ENCODE measurements at regions not wholly inside any gene's neighbourhood (a gene's known extent, or its start where the extent isn't known, plus 50 kb on each side); places are given as distances from the start of the nearest gene placed in this dataset.
"Not testable (repeated sequence)": the region's sequence is repeated elsewhere in the genome, so short reads cannot be mapped to it uniquely, and the experiment has no call there.

DNA sequence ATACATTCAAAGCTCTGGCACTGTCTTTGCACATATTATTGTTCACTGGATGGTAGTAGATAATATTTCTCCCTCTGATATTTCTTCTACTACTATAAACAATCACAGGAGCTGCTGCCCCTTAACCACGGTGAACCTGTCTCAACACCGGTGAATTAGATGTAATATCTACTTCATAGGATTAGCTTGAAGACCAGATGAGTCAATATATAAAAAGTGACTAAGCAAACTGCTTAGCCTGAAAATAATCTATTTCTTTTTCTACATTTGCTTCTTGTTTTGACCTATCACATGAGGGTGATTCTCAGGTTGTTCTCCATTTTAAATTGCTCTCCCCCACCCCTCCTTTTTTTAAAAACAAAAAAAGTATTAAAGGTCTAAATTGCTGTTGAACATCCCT is 645.5 kb downstream of the ANKRD50 start:
- Histone ChIP-seq H3K9me3 (ENCODE audit: control insufficient read depth in 2 of 3, low read length in 3 of 3) (peaks cover 0 to 7% (median 0%) of the 10 kb centered on the region in 3 experiments), H3K27ac (ENCODE audit: low read depth, low read length) (no peak overlapping the region), H3K4me1 (ENCODE audit: control insufficient read depth in 2 of 2, insufficient read depth in 2 of 2, low read length in 2 of 2) (no peaks in the 10 kb centered on the region), H3K27me3 (ENCODE audit: control insufficient read depth in 2 of 2, insufficient read depth in 2 of 2, low read length in 2 of 2) (no peaks in the 10 kb centered on the region), H3K4me3 (ENCODE audit: low read length) (no peak overlapping the region), H3K36me3 (ENCODE audit: control insufficient read depth in 2 of 3, insufficient read depth in 3 of 3, low read length in 3 of 3) (no peaks in the 10 kb centered on the region)
- Mint-ChIP-seq H3K27ac (no peak overlapping the region), H3K27me3 (no peaks in the 10 kb centered on the region), H3K36me3 (peaks cover 0 to 8% (median 0%) of the 10 kb centered on the region in 5 donors), H3K9me3 (peaks cover 9 to 32% (median 21%) of the 10 kb centered on the region in 11 donors), H3K4me3 (no peak overlapping the region), H3K4me1 (no peaks in the 10 kb centered on the region)
- no peak for ATAC-seq
- ChIA-PET CTCF (no interaction called here), POLR2A (no interaction called here)
- no peak for DNase-seq
- intact Hi-C loops (cut with micrococcal nuclease): no loop called here

DNA sequence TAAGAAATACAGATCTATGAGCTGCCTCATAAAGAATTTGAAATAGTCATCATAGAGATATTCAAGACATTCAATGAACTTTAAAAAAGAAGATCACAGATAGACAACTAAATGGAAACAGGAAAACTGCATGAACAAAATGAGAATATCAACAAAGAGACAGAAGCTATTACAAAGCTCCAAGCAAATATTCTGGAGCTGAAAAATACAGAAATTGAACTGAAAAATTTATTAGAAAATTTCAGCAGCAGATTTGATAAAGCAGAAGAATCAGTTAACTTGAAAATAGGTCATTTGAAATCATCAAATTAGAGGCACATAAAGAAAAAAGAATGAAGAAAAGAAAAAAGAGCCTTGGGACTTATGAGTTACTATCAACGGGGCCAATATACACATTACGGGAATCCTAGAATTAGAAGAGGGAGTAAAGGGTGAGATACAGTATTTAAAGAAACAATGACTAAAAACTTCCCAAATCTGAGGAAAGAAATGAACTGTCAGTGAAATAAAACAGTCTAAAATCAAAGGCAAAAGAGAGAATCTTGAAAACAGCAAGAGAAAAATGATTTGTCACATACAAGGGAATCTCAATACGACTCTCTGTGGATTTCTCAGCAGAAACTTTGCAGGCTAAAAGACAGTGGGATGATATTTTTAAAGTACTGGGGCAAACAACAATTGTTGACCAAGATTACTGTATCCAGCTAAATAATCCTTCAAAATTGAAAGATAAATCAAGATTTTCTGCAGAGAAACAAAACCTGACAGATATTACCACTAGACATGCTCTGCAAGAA is 641.6 kb downstream of the ANKRD50 start:
- intact Hi-C loops (cut with micrococcal nuclease): no loop called here
- ChIA-PET CTCF (no interaction called here), POLR2A (no interaction called here)
- Histone ChIP-seq H3K36me3 (ENCODE audit: control insufficient read depth in 2 of 3, insufficient read depth in 3 of 3, low read length in 3 of 3) (no peaks in the 10 kb centered on the region), H3K4me1 (ENCODE audit: control insufficient read depth in 2 of 2, insufficient read depth in 2 of 2, low read length in 2 of 2) (no peaks in the 10 kb centered on the region), H3K27ac (ENCODE audit: low read depth, low read length) (no peak overlapping the region), H3K9me3 (ENCODE audit: control insufficient read depth in 2 of 3, low read length in 3 of 3) (peaks cover 0 to 13% (median 0%) of the 10 kb centered on the region in 3 experiments), H3K4me3 (ENCODE audit: low read length) (no peak overlapping the region), H3K27me3 (ENCODE audit: control insufficient read depth in 2 of 2, insufficient read depth in 2 of 2, low read length in 2 of 2) (no peaks in the 10 kb centered on the region)
- DNase-seq: no peak
- H3K27me3 Mint-ChIP-seq: no peaks in the 10 kb centered on the region
- H3K36me3 Mint-ChIP-seq: peaks cover 0 to 8% (median 0%) of the 10 kb centered on the region in 5 donors
- H3K4me1 Mint-ChIP-seq: peaks cover 0 to 2% (median 0%) of the 10 kb centered on the region in 7 donors
- H3K4me3 Mint-ChIP-seq: no peak overlapping the region
- ATAC-seq: no peak
- H3K9me3 Mint-ChIP-seq: peaks cover 11 to 53% (median 27%) of the 10 kb centered on the region in 11 donors
- no peak overlapping the region for H3K27ac Mint-ChIP-seq

DNA sequence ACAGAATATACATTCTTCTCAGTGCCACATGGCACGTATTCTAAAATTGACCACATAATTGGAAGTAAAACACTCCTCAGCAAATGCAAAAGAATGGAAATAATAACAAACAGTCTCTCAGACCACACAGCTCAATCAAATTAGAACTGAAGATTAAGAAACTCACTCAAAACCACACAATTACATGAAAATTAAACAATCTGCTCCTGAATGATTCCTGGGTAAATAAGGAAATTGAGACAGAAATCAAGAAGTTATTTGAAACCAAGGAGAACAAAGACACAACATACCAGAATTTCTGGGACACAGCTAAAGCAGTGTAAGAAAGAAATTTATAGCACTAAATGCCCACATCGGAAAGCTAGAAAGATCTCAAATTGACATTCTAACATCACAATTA is 637.3 kb downstream of the ANKRD50 start:
- ATAC-seq; H3K4me3 Mint-ChIP-seq; CTCF ChIA-PET; H3K4me1 Mint-ChIP-seq; H3K36me3 ChIP-seq (ENCODE audit: control insufficient read depth in 2 of 3, insufficient read depth in 3 of 3, low read length in 3 of 3); H3K27ac ChIP-seq (ENCODE audit: low read depth, low read length); H3K27me3 ChIP-seq (ENCODE audit: control insufficient read depth in 2 of 2, insufficient read depth in 2 of 2, low read length in 2 of 2); intact Hi-C loops (cut with micrococcal nuclease); H3K27ac Mint-ChIP-seq; POLR2A ChIA-PET; H3K4me3 ChIP-seq (ENCODE audit: low read length); H3K27me3 Mint-ChIP-seq; H3K4me1 ChIP-seq (ENCODE audit: control insufficient read depth in 2 of 2, insufficient read depth in 2 of 2, low read length in 2 of 2); H3K36me3 Mint-ChIP-seq; DNase-seq: not testable (repeated sequence)
- H3K9me3 ChIP-seq (ENCODE audit: control insufficient read depth in 2 of 3, low read length in 3 of 3): peaks cover 0 to 11% (median 0%) of the 10 kb centered on the region in 3 experiments
- peaks cover 9 to 49% (median 27%) of the 10 kb centered on the region in 11 donors for H3K9me3 Mint-ChIP-seq

DNA sequence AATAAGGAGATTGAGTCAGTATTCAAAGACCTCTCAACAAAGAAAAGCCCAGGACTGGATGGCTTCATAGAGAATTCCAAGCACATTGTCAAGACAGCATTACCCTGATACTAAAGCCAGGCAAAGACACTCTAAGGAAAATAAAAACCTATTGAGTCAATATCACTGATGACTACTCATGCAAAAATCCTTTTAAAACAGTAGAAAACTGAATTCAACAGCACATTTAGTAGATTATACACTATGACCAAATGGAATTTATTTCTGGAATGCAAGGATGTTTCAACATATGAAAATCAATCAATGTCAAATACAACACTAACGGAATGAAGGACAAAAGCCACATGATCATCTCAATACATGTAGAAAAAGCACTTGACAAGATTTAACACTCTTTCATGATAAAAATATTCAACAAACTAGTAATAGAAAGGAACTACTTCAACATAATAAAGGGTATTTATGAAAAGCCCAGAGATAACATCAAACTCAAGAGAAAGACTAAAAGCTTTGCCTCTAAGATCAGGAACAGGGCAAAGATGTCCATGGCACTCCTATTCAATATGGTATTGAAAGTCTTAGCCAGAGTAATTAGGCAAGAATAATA is 633.3 kb downstream of the ANKRD50 start:
- no peaks in the 10 kb centered on the region for H3K36me3 ChIP-seq (ENCODE audit: control insufficient read depth in 2 of 3, insufficient read depth in 3 of 3, low read length in 3 of 3)
- H3K27me3 ChIP-seq (ENCODE audit: control insufficient read depth in 2 of 2, insufficient read depth in 2 of 2, low read length in 2 of 2): no peaks in the 10 kb centered on the region
- H3K4me1 Mint-ChIP-seq: peaks cover 0 to 2% (median 0%) of the 10 kb centered on the region in 7 donors
- no peak overlapping the region for H3K4me3 Mint-ChIP-seq
- intact Hi-C loops (cut with micrococcal nuclease): no loop called here
- no peak overlapping the region for H3K4me3 ChIP-seq (ENCODE audit: low read length)
- no peak overlapping the region for H3K27ac Mint-ChIP-seq
- H3K9me3 ChIP-seq (ENCODE audit: control insufficient read depth in 2 of 3, low read length in 3 of 3): no peaks in the 10 kb centered on the region
- no peaks in the 10 kb centered on the region for H3K4me1 ChIP-seq (ENCODE audit: control insufficient read depth in 2 of 2, insufficient read depth in 2 of 2, low read length in 2 of 2)
- no peaks in the 10 kb centered on the region for H3K36me3 Mint-ChIP-seq
- peaks cover 4 to 39% (median 11%) of the 10 kb centered on the region in 11 donors for H3K9me3 Mint-ChIP-seq
- ChIA-PET CTCF (no interaction called here), POLR2A (no interaction called here)
- DNase-seq (no peak), ATAC-seq (no peak)
- no peaks in the 10 kb centered on the region for H3K27me3 Mint-ChIP-seq
- no peak overlapping the region for H3K27ac ChIP-seq (ENCODE audit: low read depth, low read length)

DNA sequence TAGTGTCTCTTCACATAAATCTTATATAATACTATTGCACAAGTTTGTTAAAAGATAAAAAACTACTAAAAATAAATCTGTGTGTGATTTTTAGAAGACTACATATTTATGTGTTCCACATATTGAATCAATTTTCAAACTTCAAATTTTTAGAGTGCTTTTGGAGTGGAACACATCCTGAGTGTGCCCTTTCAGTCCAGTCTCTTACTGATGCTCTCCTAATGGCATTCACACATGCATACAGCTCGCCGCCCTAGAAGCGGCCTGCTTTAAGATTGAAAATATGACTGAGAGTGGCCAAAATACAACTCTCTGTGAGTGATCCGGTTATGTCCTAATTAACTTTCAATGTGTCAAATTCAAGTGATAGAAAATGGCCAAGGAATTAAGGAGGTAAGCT is 628.8 kb downstream of the ANKRD50 start:
- Mint-ChIP-seq H3K27me3 (no peaks in the 10 kb centered on the region), H3K36me3 (no peaks in the 10 kb centered on the region), H3K9me3 (peaks cover 0 to 25% (median 4%) of the 10 kb centered on the region in 11 donors), H3K4me3 (no peak overlapping the region), H3K27ac (no peak overlapping the region), H3K4me1 (no peaks in the 10 kb centered on the region)
- H3K9me3 ChIP-seq (ENCODE audit: control insufficient read depth in 2 of 3, low read length in 3 of 3): no peaks in the 10 kb centered on the region
- no peak for ATAC-seq
- no peak for DNase-seq
- intact Hi-C loops (cut with micrococcal nuclease): no loop called here
- POLR2A ChIA-PET: no interaction called here
- H3K4me1 ChIP-seq (ENCODE audit: control insufficient read depth in 2 of 2, insufficient read depth in 2 of 2, low read length in 2 of 2): no peaks in the 10 kb centered on the region
- CTCF ChIA-PET: no interaction called here
- H3K4me3 ChIP-seq (ENCODE audit: low read length): no peak overlapping the region
- H3K27ac ChIP-seq (ENCODE audit: low read depth, low read length): no peak overlapping the region
- no peaks in the 10 kb centered on the region for H3K36me3 ChIP-seq (ENCODE audit: control insufficient read depth in 2 of 3, insufficient read depth in 3 of 3, low read length in 3 of 3)
- H3K27me3 ChIP-seq (ENCODE audit: control insufficient read depth in 2 of 2, insufficient read depth in 2 of 2, low read length in 2 of 2): no peaks in the 10 kb centered on the region

DNA sequence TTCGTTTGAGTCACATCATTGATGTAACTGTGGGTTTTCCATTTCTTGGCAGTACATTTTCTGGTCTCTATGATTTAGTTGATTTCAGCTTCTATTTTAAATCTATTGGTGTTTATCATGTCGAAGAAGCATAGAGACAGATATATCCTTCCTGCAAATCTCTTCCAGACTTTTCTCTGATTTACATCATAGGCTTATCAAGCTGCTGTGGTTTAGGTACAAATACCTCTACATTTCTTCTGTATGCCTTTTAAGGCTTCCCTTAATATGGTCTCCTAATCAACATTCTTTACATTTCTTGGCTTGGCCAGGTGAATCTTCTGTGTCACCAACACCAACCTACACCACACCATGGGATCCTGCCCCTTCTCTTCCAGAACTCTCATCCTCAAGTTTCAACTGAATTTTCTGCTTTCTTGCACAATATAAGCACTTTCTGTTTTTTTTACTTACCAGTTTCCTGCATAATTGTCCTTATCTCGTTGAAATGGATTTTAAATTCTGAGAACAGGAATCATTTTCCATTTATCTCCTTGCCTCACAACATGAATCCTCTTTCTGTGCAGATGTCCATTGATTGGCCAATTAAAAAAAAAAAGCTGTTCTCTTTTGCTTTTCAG is 626.9 kb downstream of the ANKRD50 start:
- Histone ChIP-seq H3K9me3 (ENCODE audit: control insufficient read depth in 2 of 3, low read length in 3 of 3) (no peaks in the 10 kb centered on the region), H3K27ac (ENCODE audit: low read depth, low read length) (no peak overlapping the region), H3K36me3 (ENCODE audit: control insufficient read depth in 2 of 3, insufficient read depth in 3 of 3, low read length in 3 of 3) (no peaks in the 10 kb centered on the region), H3K4me3 (ENCODE audit: low read length) (no peak overlapping the region), H3K27me3 (ENCODE audit: control insufficient read depth in 2 of 2, insufficient read depth in 2 of 2, low read length in 2 of 2) (no peaks in the 10 kb centered on the region), H3K4me1 (ENCODE audit: control insufficient read depth in 2 of 2, insufficient read depth in 2 of 2, low read length in 2 of 2) (no peaks in the 10 kb centered on the region)
- no peak overlapping the region for H3K27ac Mint-ChIP-seq
- no peaks in the 10 kb centered on the region for H3K4me1 Mint-ChIP-seq
- POLR2A ChIA-PET: no interaction called here
- no peak overlapping the region for H3K4me3 Mint-ChIP-seq
- no peaks in the 10 kb centered on the region for H3K27me3 Mint-ChIP-seq
- CTCF ChIA-PET: no interaction called here
- no peak for DNase-seq
- intact Hi-C loops (cut with micrococcal nuclease): no loop called here
- ATAC-seq: no peak
- H3K36me3 Mint-ChIP-seq: no peaks in the 10 kb centered on the region
- peaks cover 0 to 14% (median 2%) of the 10 kb centered on the region in 11 donors for H3K9me3 Mint-ChIP-seq

Measured in naive thymus-derived CD4-positive, alpha-beta T cell (primary cell).